ENCODE measurements at regions not wholly inside any gene's neighbourhood (a gene's known extent, or its start where the extent isn't known, plus 50 kb on each side); places are given as distances from the start of the nearest gene placed in this dataset.

GRCh38 chr3:189464799-189465198 lies 166.4 kb upstream of the TP63 start:
- no peaks in the 10 kb centered on the region for H3K4me1 ChIP-seq
- no peak for DNase-seq
- intact Hi-C loops (cut with DNase I), result no loop called here

GRCh38 chr3:189466004-189466403 lies 165.2 kb upstream of the TP63 start:
- no peak for TF ChIP-seq POLR2A (IDR thresholded peaks at IDR 0.05)
- TF ChIP-seq CTCF (IDR thresholded peaks at IDR 0.05), result no peak
- DNase-seq (no peak), ATAC-seq (no peak)
- H3K27ac ChIP-seq, result no peak overlapping the region
- no peak overlapping the region for H3K4me3 ChIP-seq
- H3K36me3 ChIP-seq, result no peaks in the 10 kb centered on the region
- peaks cover 0 to 23% (median 0%) of the 10 kb centered on the region in 12 donors for H3K9me3 ChIP-seq
- 50 to 64% (median 55%) methylated on average over 2 of the region's 2 CpGs for WGBS, 4 donors
- H3K27me3 ChIP-seq, result no peaks in the 10 kb centered on the region
- H3K4me1 ChIP-seq, result no peaks in the 10 kb centered on the region
- intact Hi-C loops (cut with DNase I), result no loop called here

More at GRCh38 chr3:189464799-189465198, 166.4 kb upstream of the TP63 start:
- Histone ChIP-seq H3K27ac (no peak overlapping the region), H3K4me3 (no peak overlapping the region), H3K36me3 (no peaks in the 10 kb centered on the region), H3K27me3 (no peaks in the 10 kb centered on the region), H3K9me3 (peaks cover 0 to 23% (median 0%) of the 10 kb centered on the region in 12 donors)
- 91 to 96% (median 94%) methylated on average over 2 of the region's 2 CpGs for WGBS, 4 donors
- no peak for ATAC-seq
- no peak for TF ChIP-seq CTCF (IDR thresholded peaks at IDR 0.05)
- no peak for TF ChIP-seq POLR2A (IDR thresholded peaks at IDR 0.05)

- H3K36me3 ChIP-seq, result no peaks in the 10 kb centered on the region
- no peak for DNase-seq
- H3K9me3 ChIP-seq, result peaks cover 0 to 11% (median 0%) of the 10 kb centered on the region in 12 donors
- no peak for ATAC-seq
- TF ChIP-seq CTCF (IDR thresholded peaks at IDR 0.05), result no peak
- no peak for TF ChIP-seq POLR2A (IDR thresholded peaks at IDR 0.05)
- no peak overlapping the region for H3K27ac ChIP-seq
- intact Hi-C loops (cut with DNase I), result no loop called here
- H3K27me3 ChIP-seq, result no peaks in the 10 kb centered on the region
- 32 to 48% (median 36%) methylated on average over 2 of the region's 2 CpGs for WGBS, 4 donors
- H3K4me1 ChIP-seq, result no peaks in the 10 kb centered on the region
- no peak overlapping the region for H3K4me3 ChIP-seq
Measured at GRCh38 chr3:189467451-189467850, 163.7 kb upstream of the TP63 start.

GRCh38 chr3:189474944-189475343 lies 156.2 kb upstream of the TP63 start:
- DNase-seq, result no peak
- Histone ChIP-seq H3K4me1 (no peaks in the 10 kb centered on the region), H3K36me3 (no peaks in the 10 kb centered on the region), H3K9me3 (no peaks in the 10 kb centered on the region), H3K4me3 (no peak overlapping the region), H3K27ac (no peak overlapping the region), H3K27me3 (peaks cover 0 to 5% (median 0%) of the 10 kb centered on the region in 9 donors)
- TF ChIP-seq CTCF (IDR thresholded peaks at IDR 0.05), result no peak
- TF ChIP-seq POLR2A (IDR thresholded peaks at IDR 0.05), result no peak
- WGBS, 4 donors, result 63 to 74% (median 68%) methylated on average over 2 of the region's 2 CpGs
- no peak for ATAC-seq
- intact Hi-C loops (cut with DNase I), result no loop called here

Measured in heart left ventricle (tissue), 16 donors.